Adipocyte (in vitro differentiated cells): ENCODE measurements at regions not wholly inside any gene's neighbourhood (a gene's known extent, or its start where the extent isn't known, plus 50 kb on each side); places are given as distances from the start of the nearest gene placed in this dataset.
"Not testable (repeated sequence)": the region's sequence is repeated elsewhere in the genome, so short reads cannot be mapped to it uniquely, and the experiment has no call there.

Source experiments
- DNase-seq: peaks from one replicate; pipeline ENCODE4 v3.0.0-alpha.2; 2015; ENCODE audit warnings: low read depth
- H3K27me3 ChIP-seq: replicated peaks from 2 replicates; pipeline ENCODE4 v1.7.0; 2013; ENCODE audit warnings: mild to moderate bottlenecking, low read length, moderate library complexity; ENCODE audit not compliant: control insufficient read depth, insufficient read depth
- H3K36me3 ChIP-seq: 2 replicates; pipeline ENCODE4 v1.7.0; 2013; ENCODE audit warnings: low read length, mild to moderate bottlenecking, moderate library complexity; ENCODE audit not compliant: control insufficient read depth, insufficient read depth, severe bottlenecking
- H3K4me1 ChIP-seq: 2 replicates; pipeline ENCODE4 v1.7.0; 2013; ENCODE audit warnings: mild to moderate bottlenecking, low read length, moderate library complexity; ENCODE audit not compliant: control insufficient read depth, insufficient read depth
- H3K4me3 ChIP-seq: 2 replicates; pipeline ENCODE4 v1.7.0; 2013; ENCODE audit warnings: mild to moderate bottlenecking, low read length, moderate library complexity
- H3K9ac ChIP-seq: 2 replicates; pipeline ENCODE4 v1.7.0; 2013; ENCODE audit warnings: mild to moderate bottlenecking, low read length, moderate library complexity
- H3K9me3 ChIP-seq: 2 replicates; pipeline ENCODE4 v1.7.0; 2013; ENCODE audit warnings: mild to moderate bottlenecking, low read length, moderate library complexity; ENCODE audit not compliant: control insufficient read depth

DNA sequence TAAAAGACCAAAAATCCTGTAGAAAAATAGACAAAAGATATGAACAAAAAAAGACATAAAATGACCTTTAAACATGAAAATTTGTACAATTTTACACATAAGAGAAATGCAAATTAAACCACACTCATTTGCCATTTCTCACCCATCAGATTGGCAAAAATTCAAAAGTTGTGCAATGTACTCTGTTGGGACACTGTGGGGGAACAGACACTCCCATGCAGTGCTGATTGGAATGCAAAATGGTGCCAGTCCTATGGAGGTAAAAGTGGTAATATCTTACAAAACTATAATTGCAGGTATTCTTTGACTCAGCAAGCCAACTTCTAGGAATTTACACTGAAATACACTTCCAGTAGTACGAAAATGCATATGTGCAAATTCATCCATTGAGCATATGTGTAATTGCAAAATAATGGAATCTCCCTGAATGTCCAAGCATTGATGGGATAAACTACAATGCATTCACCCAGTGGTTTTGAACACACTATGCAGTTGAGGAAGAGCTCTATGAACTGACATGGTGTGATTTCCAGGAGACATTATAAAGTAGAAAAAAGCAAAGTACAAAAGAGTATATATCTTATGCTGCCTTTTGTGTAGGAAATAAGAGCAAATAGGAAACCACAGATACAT, 201.8 kb upstream of the ZNF521 start:
- Histone ChIP-seq H3K27me3 (no peaks in the 10 kb centered on the region), H3K4me3 (no peak overlapping the region), H3K9ac (no peak overlapping the region), H3K4me1 (peaks cover 9% of the 10 kb centered on the region), H3K36me3 (no peaks in the 10 kb centered on the region), H3K9me3 (no peaks in the 10 kb centered on the region)
- no peak for DNase-seq

DNA sequence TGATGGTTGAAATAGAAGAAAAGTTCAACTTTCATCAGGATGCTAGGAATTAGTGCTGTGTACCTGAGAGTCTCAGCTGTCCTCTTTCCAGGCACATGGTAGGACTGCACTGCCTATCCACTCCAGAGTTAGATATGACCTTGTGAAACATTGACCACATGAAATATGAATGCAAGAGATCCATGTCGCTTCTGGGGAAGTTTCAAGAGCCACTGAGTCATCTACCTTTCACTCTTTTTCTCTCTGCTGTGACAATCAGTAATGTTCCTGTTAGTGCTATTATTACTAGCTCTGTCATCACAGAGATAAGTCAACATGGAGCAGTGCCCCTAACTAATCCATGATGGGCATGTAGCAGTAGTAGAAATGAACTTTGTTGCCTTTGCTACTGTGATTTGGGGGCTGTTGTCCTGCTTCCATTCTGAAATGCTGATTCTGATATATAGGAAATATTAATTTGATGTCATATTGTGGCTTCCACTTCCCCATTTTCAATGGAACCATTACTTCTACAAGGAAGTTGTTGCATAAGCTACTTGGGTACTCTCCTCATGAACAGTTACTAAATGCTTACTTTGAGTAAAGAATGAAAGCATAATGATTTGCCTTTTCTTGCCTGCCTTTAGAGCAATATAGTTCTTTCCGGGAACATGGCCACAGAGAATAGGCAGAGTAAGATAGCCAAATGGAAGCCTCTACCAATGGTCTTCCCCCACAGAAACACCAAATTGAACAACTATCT, 192.8 kb upstream of the ZNF521 start:
- no peaks in the 10 kb centered on the region for H3K36me3 ChIP-seq
- peaks cover 4% of the 10 kb centered on the region for H3K9me3 ChIP-seq
- H3K27me3 ChIP-seq = peaks cover 3% of the 10 kb centered on the region
- H3K4me1 ChIP-seq = no peaks in the 10 kb centered on the region
- no peak for DNase-seq
- no peak overlapping the region for H3K4me3 ChIP-seq
- H3K9ac ChIP-seq = no peak overlapping the region

DNA sequence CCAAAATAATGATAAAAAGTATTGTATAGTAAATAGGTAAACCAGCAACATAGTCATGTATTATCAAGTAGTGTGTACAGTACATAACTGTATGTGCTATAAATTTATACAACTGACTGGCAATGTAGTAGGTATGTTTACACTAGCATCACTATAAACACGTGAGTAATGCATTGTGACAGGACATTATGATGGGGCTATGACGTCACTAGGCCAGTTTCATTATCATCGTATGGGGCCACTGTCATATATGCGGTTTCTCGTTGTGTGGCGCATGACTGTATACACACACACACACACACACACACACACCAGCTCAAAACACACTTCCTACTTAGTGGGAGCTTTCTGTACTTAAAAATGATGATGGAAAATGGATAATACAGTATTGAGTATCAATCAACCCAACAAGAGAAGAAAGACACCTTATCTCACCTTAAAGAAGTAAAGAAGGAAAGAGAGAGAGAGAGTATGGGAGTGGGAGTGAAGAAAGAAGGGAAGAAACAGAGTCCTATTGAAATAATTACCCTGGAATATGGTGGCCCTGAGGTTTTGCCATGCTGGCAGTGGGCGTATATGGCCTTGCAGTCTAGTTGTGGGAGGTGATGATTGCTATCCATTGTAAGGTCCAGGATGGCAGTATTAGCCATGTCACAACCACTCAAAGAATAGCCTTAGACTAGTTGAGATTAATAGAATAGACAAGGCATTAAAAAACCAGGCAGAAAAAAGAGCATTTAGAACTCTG, 186.4 kb upstream of the ZNF521 start:
- Histone ChIP-seq H3K4me1 (no peaks in the 10 kb centered on the region), H3K4me3 (no peak overlapping the region), H3K36me3 (no peaks in the 10 kb centered on the region), H3K27me3 (peaks cover 4% of the 10 kb centered on the region), H3K9ac (no peak overlapping the region), H3K9me3 (no peaks in the 10 kb centered on the region)
- no peak for DNase-seq

DNA sequence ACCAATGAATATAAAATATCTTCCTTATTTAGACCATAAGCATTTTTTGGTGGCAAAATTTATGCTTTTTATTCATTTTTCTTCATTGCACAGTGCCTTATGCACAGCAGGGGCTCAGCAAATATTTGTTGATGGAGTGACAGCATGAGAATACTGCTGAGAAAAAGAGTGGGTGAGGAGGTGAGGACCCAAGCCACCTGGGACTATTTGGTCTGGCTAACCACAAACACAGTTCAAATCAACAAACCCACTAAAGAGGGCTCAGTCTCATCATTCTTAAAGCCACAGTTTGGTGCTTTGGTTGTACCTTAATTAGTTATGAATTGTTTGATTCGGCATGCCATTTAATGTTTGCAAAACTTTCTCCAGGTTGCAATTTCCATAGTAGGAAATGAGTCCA, 183.5 kb upstream of the ZNF521 start:
- Histone ChIP-seq H3K4me3 (no peak overlapping the region), H3K4me1 (no peaks in the 10 kb centered on the region)
- DNase-seq = no peak

DNA sequence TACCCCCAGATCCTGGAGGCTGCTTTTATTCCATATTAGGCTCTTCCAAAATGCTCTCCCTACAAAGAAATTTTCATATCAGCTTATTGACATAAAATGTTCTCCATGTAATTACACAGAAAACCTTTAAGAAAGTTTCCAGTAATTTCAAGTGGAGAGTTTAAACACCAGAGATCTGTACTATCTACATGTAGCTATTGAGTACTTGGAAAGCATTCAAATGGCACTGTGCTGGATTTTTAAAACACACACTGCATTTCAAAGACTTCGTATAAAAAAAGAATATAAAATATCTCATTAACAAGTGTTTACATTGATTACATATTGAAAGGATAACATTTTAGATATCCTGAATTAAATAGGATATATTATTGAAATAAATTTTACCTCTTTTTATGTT, 182.4 kb upstream of the ZNF521 start:
- Histone ChIP-seq H3K9me3 (no peaks in the 10 kb centered on the region), H3K36me3 (no peaks in the 10 kb centered on the region), H3K4me1 (no peaks in the 10 kb centered on the region)

More for the DNA sequence above, 183.5 kb upstream of the ZNF521 start:
- H3K27me3 ChIP-seq = peaks cover 4% of the 10 kb centered on the region
- H3K9me3 ChIP-seq = no peaks in the 10 kb centered on the region
- H3K36me3 ChIP-seq = no peaks in the 10 kb centered on the region
- H3K9ac ChIP-seq = no peak overlapping the region

DNA sequence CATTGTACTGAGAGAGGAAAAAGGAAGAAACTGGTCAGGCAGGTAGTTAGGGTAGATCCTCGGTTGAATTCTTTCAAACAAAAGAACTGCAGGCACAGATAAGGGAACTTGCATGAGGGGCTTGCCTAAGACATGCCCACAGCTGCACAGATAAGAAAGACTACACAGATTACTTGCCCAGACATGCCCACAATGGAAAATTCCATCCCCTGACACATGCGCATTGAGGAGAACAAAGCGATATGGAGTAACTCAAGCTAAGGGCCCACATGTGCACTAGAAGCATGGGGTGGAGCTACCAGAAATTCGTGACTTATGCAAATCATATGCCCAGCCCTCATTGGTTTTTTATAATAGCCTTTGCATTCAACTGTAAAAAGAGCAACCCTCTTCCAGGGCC, 181.3 kb upstream of the ZNF521 start:
- Histone ChIP-seq H3K27me3 (no peaks in the 10 kb centered on the region), H3K9ac (no peak overlapping the region), H3K4me3 (no peak overlapping the region), H3K9me3 (no peaks in the 10 kb centered on the region), H3K4me1 (no peaks in the 10 kb centered on the region), H3K36me3 (no peaks in the 10 kb centered on the region)
- DNase-seq = no peak

More for the DNA sequence above, 182.4 kb upstream of the ZNF521 start:
- DNase-seq = no peak
- H3K9ac ChIP-seq = no peak overlapping the region
- H3K4me3 ChIP-seq = no peak overlapping the region
- no peaks in the 10 kb centered on the region for H3K27me3 ChIP-seq

DNA sequence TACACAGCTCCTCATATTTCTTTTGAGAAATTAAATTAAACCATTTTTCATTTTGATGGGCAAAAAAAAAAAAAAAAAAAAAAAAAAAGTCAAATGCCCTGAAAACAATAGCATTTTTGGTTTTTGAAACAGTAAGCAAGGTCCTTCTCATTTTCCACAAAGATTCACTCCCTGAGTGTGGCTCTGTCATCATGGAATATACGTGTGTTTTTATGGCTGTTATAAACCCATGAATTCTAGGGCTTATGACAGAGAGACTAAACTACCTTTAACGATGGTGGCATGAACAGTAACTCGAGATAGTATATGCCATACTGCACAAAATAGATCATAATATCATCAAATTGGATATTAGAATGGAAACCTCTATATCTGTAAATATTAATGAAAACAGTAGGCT, 179.2 kb upstream of the ZNF521 start:
- no peaks in the 10 kb centered on the region for H3K36me3 ChIP-seq
- no peak for DNase-seq
- H3K4me3 ChIP-seq = no peak overlapping the region
- H3K9me3 ChIP-seq = no peaks in the 10 kb centered on the region
- no peaks in the 10 kb centered on the region for H3K4me1 ChIP-seq
- no peak overlapping the region for H3K9ac ChIP-seq
- no peaks in the 10 kb centered on the region for H3K27me3 ChIP-seq

DNA sequence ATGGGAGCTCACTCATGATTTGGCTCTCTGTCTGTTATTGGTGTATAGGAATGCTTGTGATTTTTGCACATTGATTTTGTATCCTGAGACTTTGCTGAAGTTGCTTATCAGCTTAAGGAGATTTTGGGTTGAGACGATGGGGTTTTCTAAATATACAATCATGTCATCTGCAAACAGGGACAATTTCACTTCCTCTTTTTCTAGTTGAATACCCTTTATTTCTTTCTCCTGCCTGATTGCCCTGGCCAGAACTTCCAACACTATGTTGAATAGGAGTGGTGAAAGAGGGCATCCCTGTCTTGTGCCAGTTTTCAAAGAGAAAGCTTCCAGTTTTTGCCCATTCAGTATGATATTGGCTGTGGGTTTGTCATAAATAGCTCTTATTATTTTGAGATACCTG, 173.8 kb upstream of the ZNF521 start:
- H3K4me3 ChIP-seq, H3K9ac ChIP-seq, H3K9me3 ChIP-seq, DNase-seq, H3K4me1 ChIP-seq, H3K36me3 ChIP-seq, H3K27me3 ChIP-seq: not testable (repeated sequence)

DNA sequence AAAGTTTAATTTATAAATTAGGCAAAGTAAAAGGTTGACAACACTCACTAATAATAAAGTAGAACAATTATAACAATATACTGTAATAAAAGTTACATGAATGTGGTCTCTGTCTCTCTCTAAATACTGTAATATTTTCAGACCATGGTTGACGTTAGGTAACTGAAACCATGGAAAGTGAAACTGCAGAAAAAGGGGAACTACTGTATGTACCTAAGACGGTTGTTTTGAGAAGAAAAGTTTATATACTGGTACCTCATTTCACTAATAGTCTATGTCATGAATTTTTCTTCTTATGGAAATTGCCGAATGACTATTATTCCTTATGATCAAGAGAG, 166.7 kb upstream of the ZNF521 start:
- Histone ChIP-seq H3K9me3 (no peaks in the 10 kb centered on the region), H3K27me3 (no peaks in the 10 kb centered on the region), H3K4me1 (peaks cover 7% of the 10 kb centered on the region), H3K4me3 (no peak overlapping the region), H3K36me3 (no peaks in the 10 kb centered on the region), H3K9ac (no peak overlapping the region)
- no peak for DNase-seq

DNA sequence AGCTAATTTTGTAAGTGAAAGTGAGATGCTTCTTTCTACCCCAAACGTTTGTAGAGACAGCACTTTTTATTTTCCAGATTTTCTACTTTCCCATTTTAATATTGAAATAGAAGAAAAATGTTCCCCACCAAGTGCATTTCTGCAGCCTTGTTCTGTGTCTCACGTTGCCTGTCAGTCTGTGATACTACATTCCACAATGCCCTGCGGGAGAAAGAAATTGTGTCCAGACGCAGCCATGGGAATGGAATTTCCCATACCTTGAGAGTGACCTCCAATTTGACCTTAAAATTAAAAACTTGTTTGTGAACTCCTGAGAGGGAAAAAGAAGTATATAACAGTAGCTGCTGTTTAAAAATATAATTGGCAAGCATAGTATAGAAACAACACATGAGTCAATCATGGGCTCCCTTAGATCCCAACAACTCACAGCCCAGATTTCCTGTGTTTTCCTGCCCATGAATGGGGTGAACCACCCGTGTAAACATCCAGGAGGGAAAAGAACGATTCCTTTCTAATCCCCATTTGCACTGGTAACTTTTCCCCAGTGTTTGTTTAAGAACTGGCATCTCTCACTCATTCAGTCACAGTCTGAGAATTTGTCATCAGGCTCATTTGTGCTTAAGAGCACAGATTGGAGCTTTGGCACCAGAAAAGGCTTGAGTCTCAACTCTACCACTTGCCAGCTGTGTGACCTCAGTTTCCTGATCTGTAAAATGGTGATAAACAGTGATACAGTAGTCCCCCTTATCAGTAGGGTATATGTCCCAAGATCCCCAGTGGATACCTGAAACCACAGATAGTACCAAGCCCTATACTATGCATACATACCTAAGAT, 166.1 kb upstream of the ZNF521 start:
- Histone ChIP-seq H3K4me3 (no peak overlapping the region), H3K4me1 (peaks cover 7% of the 10 kb centered on the region), H3K36me3 (no peaks in the 10 kb centered on the region), H3K27me3 (no peaks in the 10 kb centered on the region), H3K9ac (no peak overlapping the region), H3K9me3 (no peaks in the 10 kb centered on the region)
- DNase-seq = peak; percentile 11
